SHP77 (cell line): ENCODE measurements at regions not wholly inside any gene's neighbourhood (a gene's known extent, or its start where the extent isn't known, plus 50 kb on each side); places are given as distances from the start of the nearest gene placed in this dataset.
"Not testable (repeated sequence)": the region's sequence is repeated elsewhere in the genome, so short reads cannot be mapped to it uniquely, and the experiment has no call there.

ENCODE experiments used
- DNase-seq, 2 experiments: peaks; one replicate each; lab custom pipeline; 2025; lab: John Stamatoyannopoulos, UW

GRCh38 chr16:8062677-8063076, 527.6 kb downstream of the TMEM114 start:
- DNase-seq = no peak

DNA sequence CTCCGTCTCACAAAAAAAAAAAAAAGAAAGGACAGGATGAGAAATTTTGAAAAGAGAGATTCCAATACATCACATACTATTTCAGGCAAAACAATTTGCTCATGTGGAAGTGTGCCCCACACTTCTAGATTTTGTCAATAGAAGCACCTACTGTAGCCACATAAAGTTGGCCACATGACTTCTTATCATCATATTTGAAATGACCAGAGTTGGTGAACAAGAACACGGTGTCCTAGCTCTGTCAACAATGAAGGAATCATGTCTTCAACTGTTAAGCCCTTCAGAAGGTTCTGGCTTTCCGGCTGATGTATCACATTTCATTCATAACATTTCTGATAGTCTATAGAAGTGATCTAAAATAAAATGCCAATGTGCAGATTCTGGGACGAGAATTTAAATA, 534.5 kb downstream of the TMEM114 start:
- no peak for DNase-seq

DNA sequence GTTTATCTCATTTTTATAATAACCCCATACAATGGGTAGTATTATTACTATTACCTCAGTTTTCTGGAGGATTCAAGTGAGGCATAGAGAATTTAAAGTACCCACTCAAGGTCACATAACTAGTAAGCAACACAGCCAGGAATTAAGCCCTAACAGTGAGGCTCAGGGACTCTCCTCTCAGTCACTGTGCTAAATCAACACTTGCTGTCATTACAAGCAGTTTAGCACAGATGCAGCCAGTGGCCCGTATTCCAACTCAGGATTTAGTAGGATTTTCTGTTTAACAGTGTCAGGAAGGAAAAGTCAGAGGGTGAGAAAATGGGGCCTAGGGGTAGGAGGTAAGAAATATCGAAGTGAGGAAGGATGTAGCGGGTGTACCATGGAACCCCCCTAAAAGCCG, 536.9 kb downstream of the TMEM114 start:
- DNase-seq = no peak

- no peak for DNase-seq
These were observed 541.9 kb downstream of the TMEM114 start for GRCh38 chr16:8048433-8048832.

GRCh38 chr16:8047736-8048135, 542.6 kb downstream of the TMEM114 start:
- no peak for DNase-seq

GRCh38 chr16:8044796-8045195, 545.5 kb downstream of the TMEM114 start:
- no peak for DNase-seq

DNA sequence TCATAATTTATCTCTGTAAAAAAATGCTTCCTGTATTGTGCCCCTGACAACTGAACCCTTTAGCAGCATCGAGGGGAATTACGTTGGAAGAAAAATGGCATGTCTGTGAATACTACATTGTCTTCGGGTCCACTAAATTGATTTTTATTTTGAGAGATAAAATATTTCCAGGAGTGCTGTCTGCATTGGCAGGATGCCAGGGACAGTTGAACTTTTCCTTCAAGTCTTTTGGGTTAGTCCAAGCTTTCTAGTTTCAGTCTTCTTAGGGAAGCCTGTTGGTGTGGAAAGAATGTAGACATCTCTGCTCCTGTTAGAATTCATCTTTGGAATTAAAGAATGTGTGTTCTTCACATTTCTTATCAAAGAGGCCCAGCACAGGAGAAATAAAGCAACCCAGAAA, 557.9 kb downstream of the TMEM114 start:
- no peak for DNase-seq

GRCh38 chr16:8030004-8030403, 560.3 kb downstream of the TMEM114 start:
- not testable (repeated sequence) for DNase-seq

DNA sequence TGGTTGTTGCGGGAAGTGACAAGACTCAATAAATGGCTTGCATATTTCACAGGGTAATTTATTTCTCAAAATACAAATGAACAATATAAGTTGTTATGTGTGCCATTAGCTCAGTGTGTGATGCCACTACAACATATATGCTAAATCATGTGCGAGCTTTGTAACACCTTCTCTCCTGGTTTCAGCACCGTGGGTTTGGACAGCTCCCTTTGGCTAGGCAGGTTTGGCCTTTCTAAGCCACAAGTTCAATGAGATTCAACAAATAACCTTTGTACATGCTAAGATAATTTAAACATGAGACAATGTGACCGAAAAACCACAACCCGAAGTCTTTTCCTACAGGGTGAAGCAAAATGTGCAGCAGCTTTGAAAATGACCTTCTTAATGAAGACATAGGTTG, 563.9 kb downstream of the TMEM114 start:
- no peak for DNase-seq

GRCh38 chr16:8023326-8023725, 567.0 kb downstream of the TMEM114 start:
- DNase-seq = no peak

- DNase-seq = no peak
These were observed 585.0 kb downstream of the TMEM114 start for GRCh38 chr16:8005096-8005860.

DNA sequence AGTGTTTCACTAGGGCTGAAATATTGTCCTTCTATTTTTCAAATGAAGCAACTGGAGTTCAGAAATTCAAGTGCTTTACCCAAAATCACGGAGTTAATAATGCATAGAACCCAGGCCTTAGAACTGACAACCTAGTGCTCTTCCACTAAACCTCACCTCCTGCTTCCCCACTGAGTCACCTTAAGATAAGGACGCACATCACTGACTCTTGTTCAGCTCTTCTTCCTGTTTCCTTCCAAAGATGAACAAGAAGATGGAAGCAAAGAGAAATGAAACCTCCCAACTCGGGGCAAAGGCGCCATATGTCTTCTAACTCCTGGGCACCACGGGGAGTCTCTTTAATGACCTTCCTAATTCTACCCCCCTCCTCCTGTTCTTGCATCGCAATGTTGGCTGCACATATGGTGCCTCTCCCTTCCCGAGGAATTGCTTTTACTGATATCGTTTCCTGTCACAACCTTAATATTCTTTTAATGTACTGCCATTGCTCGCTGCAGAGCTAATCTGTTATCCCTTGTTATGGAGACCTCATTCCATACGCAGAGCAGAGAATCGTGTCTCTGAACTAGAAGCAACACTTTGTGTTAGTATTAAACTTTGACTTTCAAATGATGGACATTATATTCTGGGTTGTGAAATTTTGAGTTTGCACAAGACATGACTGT, 591.4 kb downstream of the TMEM114 start:
- no peak for DNase-seq

DNA sequence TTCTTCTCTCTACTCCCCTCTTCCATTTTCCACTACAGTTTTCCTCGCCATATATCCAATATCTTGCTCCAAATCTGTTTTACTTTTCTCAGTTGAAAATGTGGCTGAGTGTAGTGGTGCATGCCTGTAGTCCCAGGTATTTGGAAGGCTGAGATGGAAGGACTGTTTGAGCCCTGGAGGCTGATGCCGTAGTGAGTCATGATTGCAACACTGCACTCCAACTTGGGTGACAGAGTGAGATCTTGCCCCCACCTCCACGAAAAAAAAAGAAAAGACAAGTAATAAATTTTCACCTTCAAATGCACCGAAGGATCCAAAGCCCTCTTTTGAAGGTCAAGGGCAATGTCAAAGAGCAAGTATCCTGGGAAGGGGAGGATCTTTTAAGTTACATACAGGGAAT, 592.3 kb downstream of the TMEM114 start:
- DNase-seq = no peak

GRCh38 chr16:7992616-7993015, 597.7 kb downstream of the TMEM114 start:
- no peak for DNase-seq

GRCh38 chr16:7990626-7991260, 599.6 kb downstream of the TMEM114 start:
- DNase-seq = no peak

DNA sequence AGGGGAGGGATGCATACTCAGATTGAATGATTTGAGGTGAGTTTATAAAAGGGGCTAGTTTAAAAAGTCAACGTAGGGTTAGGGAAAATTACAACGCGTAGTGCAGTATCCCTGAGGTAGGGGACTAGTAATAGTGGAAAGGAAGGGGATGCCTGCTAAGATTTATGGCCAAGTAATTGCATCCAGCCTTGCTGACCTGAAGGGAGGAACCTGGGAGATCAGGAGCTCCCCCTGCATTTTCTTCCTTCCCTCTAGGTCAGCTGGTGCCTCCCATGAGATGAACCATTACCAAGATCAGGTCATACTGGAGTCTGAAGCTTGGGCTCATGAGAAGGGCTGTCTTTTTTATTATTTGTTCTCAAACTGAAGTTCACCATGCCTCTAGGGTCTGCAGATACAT, 606.6 kb downstream of the TMEM114 start:
- DNase-seq = no peak

DNA sequence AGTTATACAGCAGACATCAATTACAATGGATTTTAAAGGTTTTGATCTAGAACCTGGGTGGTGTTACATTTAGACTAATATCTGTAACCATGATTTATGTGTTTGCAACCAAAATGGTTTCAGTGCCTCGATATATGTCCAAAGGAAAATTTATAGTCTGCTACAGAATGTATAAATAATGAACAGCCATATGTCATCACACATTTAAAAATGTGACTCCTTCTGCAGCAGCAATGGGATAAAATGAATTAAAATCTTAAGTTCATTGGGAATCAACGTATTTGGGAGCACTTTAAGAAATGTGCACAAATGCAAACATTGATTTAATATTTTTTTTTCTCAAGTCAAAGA, 610.2 kb downstream of the TMEM114 start:
- no peak for DNase-seq

DNA sequence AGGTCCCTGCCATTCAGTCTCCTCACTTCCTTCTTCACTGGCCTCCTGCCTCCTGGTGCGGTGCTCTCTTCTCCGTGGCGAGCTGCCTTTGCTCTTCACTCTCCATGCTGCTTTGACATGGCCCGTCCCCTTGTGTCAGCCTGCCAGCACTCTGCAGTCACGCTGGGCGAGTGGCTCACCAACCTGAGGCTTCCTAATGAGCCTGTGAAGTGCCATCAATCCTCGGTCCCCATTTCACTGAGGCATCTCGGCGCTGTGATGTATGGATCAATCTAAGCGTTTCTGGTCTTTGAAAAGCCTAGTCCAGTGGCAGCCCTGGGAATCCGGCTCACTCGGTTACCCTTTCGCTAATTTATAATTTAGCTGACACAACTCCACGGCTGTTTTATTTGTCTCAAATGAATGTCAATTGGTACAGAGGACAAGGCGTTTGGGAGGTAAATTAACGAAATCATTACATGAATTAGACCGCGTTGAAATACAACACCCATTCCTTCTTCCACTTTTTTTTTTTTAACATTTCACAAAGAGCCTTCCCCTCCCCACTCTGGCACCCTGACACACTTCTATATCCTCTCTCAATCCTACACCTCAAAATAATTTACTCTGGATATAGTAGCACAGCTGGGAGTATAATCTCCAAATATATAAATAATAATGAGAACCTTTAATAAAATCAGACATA, 610.7 kb downstream of the TMEM114 start:
- no peak for DNase-seq

GRCh38 chr16:7976563-7976962, 613.7 kb downstream of the TMEM114 start:
- DNase-seq = no peak

DNA sequence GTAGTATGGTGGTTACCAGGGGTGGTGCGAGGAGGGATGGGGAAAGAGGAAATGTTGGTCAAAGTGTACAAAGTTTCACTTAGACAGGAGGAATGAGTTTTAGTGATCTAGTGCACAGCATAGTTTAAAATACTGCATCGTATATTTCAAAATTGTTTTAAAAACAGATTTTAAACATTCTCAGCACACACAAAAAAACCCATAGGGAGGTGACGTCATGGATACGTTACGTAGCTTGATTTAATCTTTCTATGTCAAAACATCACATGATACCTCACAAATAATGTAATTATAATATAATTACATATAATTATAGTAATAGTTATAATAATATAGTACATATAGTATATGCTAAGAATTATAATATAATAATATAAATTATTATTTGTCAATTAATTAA, 614.2 kb downstream of the TMEM114 start:
- no peak for DNase-seq

- no peak for DNase-seq
These were observed 622.3 kb downstream of the TMEM114 start for GRCh38 chr16:7967996-7968509.

DNA sequence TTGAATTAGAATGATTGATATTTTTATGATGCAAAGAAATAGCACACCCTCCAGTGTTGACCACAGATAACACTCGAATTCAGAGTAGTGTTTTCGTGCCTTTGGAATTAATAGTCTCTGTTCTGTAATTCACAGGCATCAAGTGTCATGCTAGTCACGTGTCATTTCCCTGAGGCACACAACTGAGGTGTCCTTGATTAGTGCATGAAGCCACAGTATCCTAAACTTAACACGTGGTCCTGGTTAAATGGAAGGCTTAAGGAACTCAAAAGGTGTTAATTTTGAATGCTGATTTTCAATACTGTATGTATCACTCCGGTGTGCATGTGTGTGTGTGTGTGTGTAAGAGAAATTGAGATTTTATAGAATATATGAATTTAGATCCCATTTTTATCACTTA, 625.6 kb downstream of the TMEM114 start:
- no peak for DNase-seq

DNA sequence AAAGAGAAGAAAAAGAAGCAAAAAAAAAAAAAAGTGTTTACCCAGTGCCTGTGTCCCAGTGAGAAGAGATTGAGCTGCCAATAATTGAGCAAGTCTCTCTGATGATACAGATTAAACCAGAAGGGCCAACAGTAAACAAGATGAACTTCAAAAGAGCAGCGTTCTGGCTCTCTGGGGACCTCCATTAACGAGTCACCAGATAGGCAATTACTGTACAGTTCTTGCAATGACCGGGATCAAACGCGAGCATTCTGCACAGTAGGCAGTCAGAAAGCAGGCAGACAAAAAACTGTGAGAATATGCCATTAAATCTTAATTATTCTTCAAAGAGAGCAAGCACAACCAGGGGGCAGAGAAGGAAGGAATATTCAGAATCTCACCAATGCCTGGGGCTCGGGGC, 626.1 kb downstream of the TMEM114 start:
- no peak for DNase-seq
